ENCODE measurements at regions not wholly inside any gene's neighbourhood (a gene's known extent, or its start where the extent isn't known, plus 50 kb on each side); places are given as distances from the start of the nearest gene placed in this dataset.
A peak's percentile ranks its signal among the peaks of the same experiment; 100 is the strongest.

- TF ChIP-seq TFDP1 (CRISPR knock-in tag; IDR thresholded peaks at IDR 0.05; ENCODE audit: borderline replicate concordance) (no peak), U2AF2 (IDR thresholded peaks at IDR 0.05; ENCODE audit: low read depth, low read length) (no peak), IRF9 (CRISPR knock-in tag; IDR thresholded peaks at IDR 0.05; ENCODE audit: borderline replicate concordance) (no peak), NRL (CRISPR knock-in tag; IDR thresholded peaks at IDR 0.05; ENCODE audit: borderline replicate concordance) (no peak; the same call in 1 of the 2 replicates), ZNF33A (CRISPR knock-in tag; IDR thresholded peaks at IDR 0.05; ENCODE audit: borderline replicate concordance) (peak; percentile 85; the same call in 1 of the 2 replicates), TBX3 (IDR thresholded peaks at IDR 0.05; ENCODE audit: borderline replicate concordance) (peak; percentile 82), ZNF281 (CRISPR knock-in tag; IDR thresholded peaks at IDR 0.05; ENCODE audit: borderline replicate concordance) (no peak), SP2 (CRISPR knock-in tag; IDR thresholded peaks at IDR 0.05) (no peak), MTA1 (CRISPR knock-in tag; IDR thresholded peaks at IDR 0.05; ENCODE audit: borderline replicate concordance) (peak; percentile 30; the same call in 1 of the 2 replicates), ZMAT5 (CRISPR knock-in tag; IDR thresholded peaks at IDR 0.05; ENCODE audit: borderline replicate concordance, low read depth) (no peak), TSC22D2 (CRISPR knock-in tag; IDR thresholded peaks at IDR 0.05; ENCODE audit: borderline replicate concordance) (no peak), ZNF362 (CRISPR knock-in tag; IDR thresholded peaks at IDR 0.05; ENCODE audit: borderline replicate concordance) (no peak), ZSCAN31 (CRISPR knock-in tag; IDR thresholded peaks at IDR 0.05; ENCODE audit: low read depth) (no peak), ETV5 (CRISPR knock-in tag; IDR thresholded peaks at IDR 0.05; ENCODE audit: borderline replicate concordance) (no peak), TCF7L2 (IDR thresholded peaks at IDR 0.05; ENCODE audit: low read depth, low read length) (no peak), RFX1 (IDR thresholded peaks at IDR 0.05) (no peak), CENPX (CRISPR knock-in tag; IDR thresholded peaks at IDR 0.05) (no peak), GMEB1 (CRISPR knock-in tag; IDR thresholded peaks at IDR 0.05; ENCODE audit: borderline replicate concordance) (no peak), PAX8 (CRISPR knock-in tag; IDR thresholded peaks at IDR 0.05; ENCODE audit: borderline replicate concordance) (no peak), ZFP36L1 (CRISPR knock-in tag; IDR thresholded peaks at IDR 0.05) (no peak), ZNF382 (CRISPR knock-in tag; IDR thresholded peaks at IDR 0.05; ENCODE audit: borderline replicate concordance) (no peak)
These were observed 70.1 kb upstream of the BMP2 start (continued) for GRCh38 chr20:6697228-6697972.
